ENCODE measurements at regions not wholly inside any gene's neighbourhood (a gene's known extent, or its start where the extent isn't known, plus 50 kb on each side); places are given as distances from the start of the nearest gene placed in this dataset.
A peak's percentile ranks its signal among the peaks of the same experiment; 100 is the strongest.

DNA sequence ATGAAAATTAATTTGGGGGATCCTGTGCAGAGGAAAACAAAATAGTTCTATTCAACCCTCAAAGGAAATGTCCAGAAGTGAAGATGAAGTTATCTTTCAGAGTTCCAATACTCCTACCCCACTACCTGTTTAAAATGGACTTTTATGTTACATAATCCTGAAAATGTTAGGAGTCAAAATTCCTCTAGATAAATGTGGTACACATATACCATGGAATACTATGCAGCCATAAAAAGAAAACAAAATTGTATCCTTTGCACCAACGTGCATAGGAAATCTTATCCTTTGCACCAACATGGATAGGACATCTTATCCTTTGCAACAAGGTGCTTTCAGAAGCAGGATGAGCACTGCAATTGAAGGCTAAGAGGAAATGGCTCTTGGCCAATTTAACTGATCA is 245.2 kb downstream of the LTN1 start:
- no peak for DNase-seq

GRCh38 chr21:28746166-28746565 is 246.5 kb downstream of the LTN1 start:
- DNase-seq, result no peak

GRCh38 chr21:28745131-28746016 is 247.3 kb downstream of the LTN1 start:
- peak; percentile 61 for DNase-seq

DNA sequence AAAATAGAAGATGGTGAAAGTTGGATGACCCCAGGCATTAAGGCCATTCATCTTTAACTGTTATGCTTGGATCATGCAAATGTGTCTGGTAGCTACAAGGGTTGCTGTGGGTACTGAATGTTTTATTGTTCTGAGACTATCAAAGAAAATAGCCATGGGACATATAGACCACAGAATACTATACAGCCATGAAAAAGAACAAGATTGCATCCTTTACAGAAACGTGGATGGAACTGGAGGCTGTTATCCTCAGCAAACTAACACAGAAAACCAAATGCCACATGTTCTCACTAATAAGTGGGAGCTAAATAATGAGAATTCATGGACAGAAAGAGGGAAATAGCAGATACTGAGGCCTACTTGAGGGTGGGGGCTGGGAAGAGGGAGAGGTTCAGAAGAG is 249.0 kb downstream of the LTN1 start:
- DNase-seq, result no peak

- no peak for DNase-seq
These were observed 250.2 kb downstream of the LTN1 start for GRCh38 chr21:28742527-28742926.

DNA sequence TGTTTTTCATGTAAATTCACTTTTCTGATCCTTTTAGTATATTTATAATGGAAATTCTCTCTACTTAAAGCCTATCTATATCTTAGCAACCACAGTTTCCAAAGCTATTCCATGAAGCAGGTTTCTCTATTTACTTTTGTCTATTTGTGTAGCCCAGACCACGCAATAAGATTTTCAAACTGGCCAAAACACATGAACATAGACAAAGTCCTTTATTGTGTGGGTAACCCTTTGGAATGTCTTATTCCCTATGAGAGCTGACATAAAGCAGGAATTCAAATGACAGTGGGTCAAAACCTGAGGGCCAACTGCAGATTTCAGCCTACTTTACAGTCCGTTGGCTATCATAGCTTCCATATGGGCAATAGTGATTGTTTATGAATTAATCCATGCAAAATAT is 252.6 kb downstream of the LTN1 start:
- no peak for DNase-seq

- no peak for DNase-seq
These were observed 253.8 kb downstream of the LTN1 start for GRCh38 chr21:28738882-28739281.

DNA sequence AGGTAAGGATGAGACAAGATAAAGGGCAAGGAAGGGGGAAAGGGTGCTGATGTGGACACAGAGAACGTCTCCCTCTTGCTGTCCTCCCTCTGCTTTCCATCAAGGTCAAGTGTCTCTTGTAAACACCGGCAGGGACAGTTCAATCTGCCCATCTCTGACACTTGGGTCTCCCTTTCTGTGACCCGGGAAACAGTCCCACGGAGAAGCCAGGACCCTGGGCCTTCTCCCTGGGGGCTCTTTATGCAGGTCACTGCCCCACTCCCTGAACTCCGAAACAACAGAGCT is 254.3 kb downstream of the LTN1 start:
- no peak for DNase-seq

DNA sequence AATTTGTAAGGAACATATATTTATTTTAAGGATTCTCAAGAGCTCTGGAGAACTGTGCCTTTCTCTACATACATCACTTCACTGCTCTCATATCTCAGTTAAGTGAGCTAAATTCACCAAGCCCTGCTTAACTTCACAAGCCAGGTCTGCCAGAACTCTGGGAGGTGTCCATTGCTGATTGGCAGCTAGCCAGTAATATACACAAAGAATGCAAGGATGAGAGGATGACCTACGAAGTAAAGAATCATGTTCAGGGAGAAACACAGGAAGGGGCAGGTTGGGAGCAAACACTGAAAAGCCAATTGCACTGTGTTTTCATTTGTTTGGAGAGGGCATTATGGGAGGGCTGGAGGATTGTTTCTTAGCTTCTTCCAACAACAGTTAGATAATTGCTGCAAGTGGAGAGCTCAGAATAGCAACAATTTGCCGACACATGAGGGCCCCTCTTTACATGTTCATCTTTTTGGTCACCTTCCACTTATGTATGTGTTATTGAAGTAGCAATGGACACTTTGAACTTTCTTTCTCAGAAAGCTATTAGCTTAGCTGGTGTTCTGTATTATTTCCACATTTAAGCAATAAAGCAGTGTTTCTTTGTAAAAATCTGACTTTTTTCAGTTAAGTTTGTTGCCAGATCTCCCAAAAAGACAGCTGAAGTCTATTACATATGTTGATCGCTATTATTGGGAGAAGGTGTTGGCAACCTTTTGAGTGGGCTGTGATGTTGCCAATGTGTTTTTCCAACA is 254.8 kb downstream of the LTN1 start:
- no peak for DNase-seq

GRCh38 chr21:28734522-28735175 is 258.0 kb downstream of the LTN1 start:
- DNase-seq, result no peak

GRCh38 chr21:28731700-28732321 is 260.9 kb downstream of the LTN1 start:
- no peak for DNase-seq

GRCh38 chr21:28729887-28730286 is 262.8 kb downstream of the LTN1 start:
- no peak for DNase-seq

DNA sequence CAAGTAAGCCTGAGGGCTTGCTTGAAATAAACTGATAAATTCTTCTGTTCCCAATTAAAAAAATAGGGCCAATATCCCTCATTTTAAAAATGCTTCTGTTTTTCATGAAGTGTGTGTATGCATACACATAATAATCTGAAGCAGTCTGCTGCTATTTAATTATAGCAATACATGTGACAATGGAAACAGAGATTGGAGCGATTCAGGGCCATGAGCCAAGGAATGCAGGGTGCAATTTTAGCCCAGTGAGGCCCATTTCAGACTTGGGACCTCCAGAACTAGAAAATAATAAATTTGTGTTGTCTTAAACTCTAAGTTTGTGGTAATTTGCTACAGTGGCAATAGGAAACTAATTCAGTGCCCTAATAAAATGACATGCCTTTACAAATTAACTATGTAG is 264.9 kb downstream of the LTN1 start:
- no peak for DNase-seq

GRCh38 chr21:28725396-28725795 is 267.3 kb downstream of the LTN1 start:
- no peak for DNase-seq

DNA sequence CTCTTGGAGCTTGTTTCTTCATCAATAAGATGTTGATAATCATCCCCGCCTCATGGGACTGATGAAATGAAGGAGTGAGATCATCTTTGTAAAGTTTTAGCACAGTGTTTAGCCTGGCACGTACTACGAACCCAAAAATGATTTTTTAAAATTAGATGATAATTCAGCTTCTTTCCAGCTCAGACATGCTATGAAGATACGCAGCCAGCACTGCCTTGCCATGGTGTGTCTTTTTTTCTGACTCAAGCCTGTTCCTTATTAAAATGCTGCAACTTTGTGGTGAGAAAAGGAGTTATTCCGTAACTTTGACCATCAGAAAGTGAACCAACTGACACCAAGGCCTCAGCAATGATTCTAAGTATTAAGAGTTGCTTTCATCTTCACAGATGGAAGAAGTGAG is 269.0 kb downstream of the LTN1 start:
- no peak for DNase-seq

GRCh38 chr21:28719723-28720122 is 273.0 kb downstream of the LTN1 start:
- no peak for DNase-seq

GRCh38 chr21:28714777-28715464 is 277.8 kb downstream of the LTN1 start:
- no peak for DNase-seq

- no peak for DNase-seq
These were observed 280.3 kb downstream of the LTN1 start for GRCh38 chr21:28712411-28712810.

DNA sequence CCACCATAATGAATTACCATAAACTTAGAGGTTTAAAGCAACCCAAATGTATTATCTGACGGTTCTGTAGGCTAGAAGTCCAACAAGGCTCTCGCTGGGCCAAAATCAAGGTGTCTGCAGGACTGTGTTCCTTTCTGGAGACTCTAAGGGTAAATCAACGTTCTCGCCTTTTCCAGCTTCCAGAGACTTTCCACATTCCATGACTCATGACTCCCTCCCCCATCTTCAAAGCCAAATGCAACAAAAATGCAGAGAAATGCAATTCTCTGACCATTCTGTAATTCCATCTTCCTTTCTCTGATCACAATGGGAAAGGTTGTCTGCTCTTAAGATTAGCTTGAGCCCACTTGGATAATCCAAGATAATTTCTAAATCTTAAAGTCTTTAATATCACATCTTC is 287.1 kb downstream of the LTN1 start:
- no peak for DNase-seq

DNA sequence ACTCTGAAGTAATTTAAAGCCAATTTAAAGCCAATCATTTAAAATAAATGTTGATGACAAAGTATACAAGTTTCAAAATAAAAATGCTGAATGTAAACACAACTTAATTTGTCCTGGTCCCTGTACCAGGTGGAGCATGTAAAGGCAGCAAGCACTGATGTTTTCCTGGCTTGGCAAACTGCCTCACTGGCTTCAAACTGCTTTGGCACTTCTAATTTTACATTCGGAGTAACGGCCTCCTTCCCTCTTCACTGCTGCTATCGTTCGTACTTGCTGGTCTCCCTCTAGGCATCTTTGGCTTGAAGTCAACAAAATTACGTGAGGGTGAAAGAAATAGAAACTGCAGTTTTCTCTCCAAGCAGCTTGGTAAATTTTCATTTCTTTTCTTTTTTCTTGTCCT is 287.9 kb downstream of the LTN1 start:
- no peak for DNase-seq

GRCh38 chr21:28703861-28704260 is 288.8 kb downstream of the LTN1 start:
- DNase-seq, result no peak

DNA sequence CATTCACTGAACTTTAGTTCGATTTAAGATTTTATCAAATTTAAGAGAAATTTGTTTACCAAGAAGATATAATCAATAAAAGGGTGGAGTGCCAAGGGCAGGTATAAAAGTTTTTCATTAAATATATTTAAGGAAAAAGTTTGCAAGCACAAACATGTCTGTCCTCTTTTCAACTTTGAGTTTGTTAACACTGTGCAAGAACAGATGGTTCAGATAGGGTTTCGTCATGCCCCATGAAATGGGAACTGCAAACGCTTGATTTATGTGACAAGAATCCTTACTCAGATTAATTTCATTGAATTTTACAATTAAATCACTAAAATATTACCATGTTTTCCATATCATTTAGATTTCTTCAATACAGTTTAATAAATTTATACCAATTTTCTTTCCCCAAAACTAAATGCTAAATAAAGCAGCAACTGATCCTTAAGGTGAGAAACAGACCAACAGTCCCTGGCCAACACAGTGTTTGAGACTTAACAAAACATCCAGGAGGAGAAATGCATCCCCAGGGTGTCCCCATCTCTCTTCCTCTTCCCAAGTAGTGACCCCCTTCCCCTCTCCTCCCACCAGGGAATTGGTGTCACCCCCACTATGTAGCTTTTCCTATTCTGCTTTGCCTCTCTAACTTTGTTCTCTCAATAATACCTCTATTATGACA is 292.9 kb downstream of the LTN1 start:
- DNase-seq, result no peak
